K562 (cell line): ENCODE measurements at regions not wholly inside any gene's neighbourhood (a gene's known extent, or its start where the extent isn't known, plus 50 kb on each side); places are given as distances from the start of the nearest gene placed in this dataset.

ENCODE experiments used
- ARID2 ChIP-seq: fragments of 450-650 bp; IDR thresholded peaks from 2 replicates; pipeline ENCODE4 v1.6.1; 2017; ENCODE audit warnings: antibody characterized with exemption, mild to moderate bottlenecking
- CEBPG ChIP-seq, 3 experiments: fragments of 200-800 bp in 1 of 3; sonication (Bioruptor generic) in 1 of 3; sonication (generic) in 1 of 3; formaldehyde crosslinking in 1 of 3; IDR thresholded peaks in 2 of 3; conservative IDR thresholded peaks in 1 of 3; 2 replicates each; pipeline versions ENCODE4 v1.6.1 to v1.8.0; 2016 to 2022; ENCODE audit warnings: missing compliant biosample characterization in 2 of 3, missing genetic modification characterization in 2 of 3, mild to moderate bottlenecking in 1 of 3, missing genetic modification reagents in 1 of 3
- EHMT2 ChIP-seq: fragments of 450-650 bp; IDR thresholded peaks from 2 replicates; pipeline ENCODE4 v1.6.1; 2018; ENCODE audit warnings: antibody characterized with exemption
- JUND ChIP-seq, 2 experiments: IDR thresholded peaks; 2 replicates in 1 of 2; 3 replicates in 1 of 2; pipeline ENCODE4 v1.6.1; 2011; ENCODE audit warnings: borderline replicate concordance in 2 of 2, low read depth in 2 of 2, low read length in 2 of 2, improper control_type of control experiment in 1 of 2, missing biosample characterization in 1 of 2, missing genetic modification characterization in 1 of 2, missing genetic modification reagents in 1 of 2
- MAFF ChIP-seq: IDR thresholded peaks from 2 replicates; pipeline ENCODE4 v1.6.1; 2012; ENCODE audit warnings: low read length, improper control_type of control experiment
- RB1 ChIP-seq: fragments of 450-650 bp; IDR thresholded peaks from 2 replicates; pipeline ENCODE4 v1.6.1; 2017; ENCODE audit warnings: low read depth, mild to moderate bottlenecking
- SMARCB1 ChIP-seq: IDR thresholded peaks from 2 replicates; pipeline ENCODE4 v1.6.1; 2011; ENCODE audit warnings: improper control_type of control experiment, low read depth; ENCODE audit not compliant: insufficient read length
- SMC3 ChIP-seq: conservative IDR thresholded peaks from 2 replicates; pipeline ENCODE4 v1.6.1; 2011; ENCODE audit warnings: low read depth, low read length, improper control_type of control experiment; ENCODE audit not compliant: insufficient read depth
- SPI1 ChIP-seq: IDR thresholded peaks from 2 replicates; pipeline ENCODE4 v1.6.1; 2011; ENCODE audit warnings: low read depth, low read length, control low read depth, borderline replicate concordance
- TEAD1 ChIP-seq, 2 experiments: fragments of 450-650 bp in 1 of 2; sonication (generic) in 1 of 2; formaldehyde crosslinking; IDR thresholded peaks; 2 replicates each; pipeline versions ENCODE4 v1.4.0 to v1.8.0; 2020 to 2022; ENCODE audit warnings: mild to moderate bottlenecking in 2 of 2, missing genetic modification reagents in 1 of 2
- ZNF239 ChIP-seq: fragments of 250-450 bp; sonication (Bioruptor Pico); IDR thresholded peaks from 2 replicates; pipeline ENCODE4 v1.4.0; 2020; ENCODE audit warnings: mild to moderate bottlenecking
- TF ChIP-seq, protein P1 (sequence below), 2 experiments: fragments of 450-650 bp; formaldehyde crosslinking in 1 of 2; IDR thresholded peaks; 2 replicates each; pipeline versions ENCODE4 v1.4.0 to v1.6.1; 2014 to 2020; ENCODE audit warnings: mild to moderate bottlenecking in 2 of 2, borderline replicate concordance in 1 of 2, low read depth in 1 of 2
- TF ChIP-seq, protein P2 (sequence below): fragments of 450-650 bp; IDR thresholded peaks from 2 replicates; pipeline ENCODE4 v1.6.1; 2016; ENCODE audit warnings: mild to moderate bottlenecking
- TF ChIP-seq, protein P3 (sequence below): fragments of 250-450 bp; sonication (Bioruptor Pico); IDR thresholded peaks from 2 replicates; pipeline ENCODE4 v1.5.0; 2021

DNA sequence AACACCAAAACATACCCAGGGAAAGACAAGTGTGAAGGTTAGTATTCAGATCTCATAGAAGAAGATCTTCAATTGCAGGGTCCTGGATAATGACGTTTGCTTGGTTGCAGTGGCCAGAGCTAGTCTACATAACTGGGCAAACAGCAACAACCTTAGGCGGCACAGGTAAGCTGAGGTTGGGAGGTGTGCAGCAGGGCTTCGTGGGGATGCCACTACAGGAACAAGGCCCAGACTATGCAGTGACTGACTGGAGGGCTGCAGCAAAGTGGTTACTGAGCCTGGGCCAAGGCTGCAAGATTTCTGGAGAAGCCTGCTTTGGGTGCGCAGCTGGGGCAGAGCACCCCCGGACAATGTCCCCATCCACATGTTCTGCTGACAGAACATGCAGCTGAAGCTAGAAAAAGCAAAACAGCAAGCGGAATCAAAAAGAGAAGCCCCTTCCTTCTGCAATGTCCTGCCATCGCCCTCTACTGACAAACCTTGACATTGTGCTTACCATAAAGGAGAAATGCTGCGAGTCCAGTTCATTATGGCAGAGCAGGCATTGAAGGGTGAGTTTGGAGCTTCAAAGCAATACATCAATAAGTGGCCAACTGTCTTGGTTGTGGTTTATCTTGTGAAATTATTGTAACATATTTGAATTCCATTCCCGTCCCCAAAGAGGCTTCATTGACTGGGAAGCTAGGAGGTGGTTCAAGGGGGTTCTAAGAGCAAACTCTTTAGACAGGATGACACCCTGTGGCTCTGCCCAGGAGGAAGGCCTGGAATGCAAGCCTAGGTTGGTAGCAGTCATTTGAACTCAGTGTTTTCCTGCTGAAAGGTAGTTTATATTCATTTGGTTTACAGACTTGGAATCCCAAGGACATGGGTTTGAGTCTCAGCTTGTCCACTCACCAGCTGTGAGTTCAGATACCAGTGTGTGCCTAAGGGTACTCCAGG lies 217.0 kb downstream of the PDCD6IP start (continued):
- TF ChIP-seq, protein P1, sequence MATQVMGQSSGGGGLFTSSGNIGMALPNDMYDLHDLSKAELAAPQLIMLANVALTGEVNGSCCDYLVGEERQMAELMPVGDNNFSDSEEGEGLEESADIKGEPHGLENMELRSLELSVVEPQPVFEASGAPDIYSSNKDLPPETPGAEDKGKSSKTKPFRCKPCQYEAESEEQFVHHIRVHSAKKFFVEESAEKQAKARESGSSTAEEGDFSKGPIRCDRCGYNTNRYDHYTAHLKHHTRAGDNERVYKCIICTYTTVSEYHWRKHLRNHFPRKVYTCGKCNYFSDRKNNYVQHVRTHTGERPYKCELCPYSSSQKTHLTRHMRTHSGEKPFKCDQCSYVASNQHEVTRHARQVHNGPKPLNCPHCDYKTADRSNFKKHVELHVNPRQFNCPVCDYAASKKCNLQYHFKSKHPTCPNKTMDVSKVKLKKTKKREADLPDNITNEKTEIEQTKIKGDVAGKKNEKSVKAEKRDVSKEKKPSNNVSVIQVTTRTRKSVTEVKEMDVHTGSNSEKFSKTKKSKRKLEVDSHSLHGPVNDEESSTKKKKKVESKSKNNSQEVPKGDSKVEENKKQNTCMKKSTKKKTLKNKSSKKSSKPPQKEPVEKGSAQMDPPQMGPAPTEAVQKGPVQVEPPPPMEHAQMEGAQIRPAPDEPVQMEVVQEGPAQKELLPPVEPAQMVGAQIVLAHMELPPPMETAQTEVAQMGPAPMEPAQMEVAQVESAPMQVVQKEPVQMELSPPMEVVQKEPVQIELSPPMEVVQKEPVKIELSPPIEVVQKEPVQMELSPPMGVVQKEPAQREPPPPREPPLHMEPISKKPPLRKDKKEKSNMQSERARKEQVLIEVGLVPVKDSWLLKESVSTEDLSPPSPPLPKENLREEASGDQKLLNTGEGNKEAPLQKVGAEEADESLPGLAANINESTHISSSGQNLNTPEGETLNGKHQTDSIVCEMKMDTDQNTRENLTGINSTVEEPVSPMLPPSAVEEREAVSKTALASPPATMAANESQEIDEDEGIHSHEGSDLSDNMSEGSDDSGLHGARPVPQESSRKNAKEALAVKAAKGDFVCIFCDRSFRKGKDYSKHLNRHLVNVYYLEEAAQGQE (IDR thresholded peaks at IDR 0.05; ENCODE audit: borderline replicate concordance), result peak; percentile 85
- TF ChIP-seq, protein P1 (CRISPR knock-in tag; IDR thresholded peaks at IDR 0.05; ENCODE audit: low read depth), result no peak
- TF ChIP-seq EHMT2 (peak; percentile 36; the same call in 1 of the 2 replicates), ARID2 (peak; percentile 47; the same call in 1 of the 2 replicates), SMARCB1 (no peak), RB1 (peak; percentile 42; the same call in 1 of the 2 replicates), JUND (IDR thresholded peaks at IDR 0.05; ENCODE audit: borderline replicate concordance, low read depth, low read length) (no peak), JUND (tag; IDR thresholded peaks at IDR 0.05; ENCODE audit: borderline replicate concordance, low read depth, low read length) (0 out of 3 replicates have a peak, but pooled peaks have one; percentile 9), MAFF (peak; percentile 9; the same call in 1 of the 2 replicates), ZNF239 (CRISPR knock-in tag) (no peak), TEAD1 (CRISPR knock-in tag; IDR thresholded peaks at IDR 0.05) (peak in 1 of 2 experiments; percentile 22; a peak in 1 of 4 replicates), SPI1 (peak; percentile 50; the same call in 1 of the 2 replicates), SMC3 (peak; percentile 73), CEBPG (CRISPR knock-in tag; IDR thresholded peaks at IDR 0.05) (0 out of 2 replicates have a peak, but pooled peaks have one; percentile 6), CEBPG (tag; conservative IDR thresholded peaks at IDR 0.05 in 1 of 2, IDR thresholded peaks at IDR 0.05 in 1 of 2) (no peak)
- TF ChIP-seq, protein P2, sequence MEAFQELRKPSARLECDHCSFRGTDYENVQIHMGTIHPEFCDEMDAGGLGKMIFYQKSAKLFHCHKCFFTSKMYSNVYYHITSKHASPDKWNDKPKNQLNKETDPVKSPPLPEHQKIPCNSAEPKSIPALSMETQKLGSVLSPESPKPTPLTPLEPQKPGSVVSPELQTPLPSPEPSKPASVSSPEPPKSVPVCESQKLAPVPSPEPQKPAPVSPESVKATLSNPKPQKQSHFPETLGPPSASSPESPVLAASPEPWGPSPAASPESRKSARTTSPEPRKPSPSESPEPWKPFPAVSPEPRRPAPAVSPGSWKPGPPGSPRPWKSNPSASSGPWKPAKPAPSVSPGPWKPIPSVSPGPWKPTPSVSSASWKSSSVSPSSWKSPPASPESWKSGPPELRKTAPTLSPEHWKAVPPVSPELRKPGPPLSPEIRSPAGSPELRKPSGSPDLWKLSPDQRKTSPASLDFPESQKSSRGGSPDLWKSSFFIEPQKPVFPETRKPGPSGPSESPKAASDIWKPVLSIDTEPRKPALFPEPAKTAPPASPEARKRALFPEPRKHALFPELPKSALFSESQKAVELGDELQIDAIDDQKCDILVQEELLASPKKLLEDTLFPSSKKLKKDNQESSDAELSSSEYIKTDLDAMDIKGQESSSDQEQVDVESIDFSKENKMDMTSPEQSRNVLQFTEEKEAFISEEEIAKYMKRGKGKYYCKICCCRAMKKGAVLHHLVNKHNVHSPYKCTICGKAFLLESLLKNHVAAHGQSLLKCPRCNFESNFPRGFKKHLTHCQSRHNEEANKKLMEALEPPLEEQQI, result 0 out of 2 replicates have a peak, but pooled peaks have one; percentile 34
- TF ChIP-seq, protein P3, sequence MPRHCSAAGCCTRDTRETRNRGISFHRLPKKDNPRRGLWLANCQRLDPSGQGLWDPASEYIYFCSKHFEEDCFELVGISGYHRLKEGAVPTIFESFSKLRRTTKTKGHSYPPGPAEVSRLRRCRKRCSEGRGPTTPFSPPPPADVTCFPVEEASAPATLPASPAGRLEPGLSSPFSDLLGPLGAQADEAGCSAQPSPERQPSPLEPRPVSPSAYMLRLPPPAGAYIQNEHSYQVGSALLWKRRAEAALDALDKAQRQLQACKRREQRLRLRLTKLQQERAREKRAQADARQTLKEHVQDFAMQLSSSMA (CRISPR knock-in tag), result no peak
